ENCODE measurements at regions not wholly inside any gene's neighbourhood (a gene's known extent, or its start where the extent isn't known, plus 50 kb on each side); places are given as distances from the start of the nearest gene placed in this dataset.

DNA sequence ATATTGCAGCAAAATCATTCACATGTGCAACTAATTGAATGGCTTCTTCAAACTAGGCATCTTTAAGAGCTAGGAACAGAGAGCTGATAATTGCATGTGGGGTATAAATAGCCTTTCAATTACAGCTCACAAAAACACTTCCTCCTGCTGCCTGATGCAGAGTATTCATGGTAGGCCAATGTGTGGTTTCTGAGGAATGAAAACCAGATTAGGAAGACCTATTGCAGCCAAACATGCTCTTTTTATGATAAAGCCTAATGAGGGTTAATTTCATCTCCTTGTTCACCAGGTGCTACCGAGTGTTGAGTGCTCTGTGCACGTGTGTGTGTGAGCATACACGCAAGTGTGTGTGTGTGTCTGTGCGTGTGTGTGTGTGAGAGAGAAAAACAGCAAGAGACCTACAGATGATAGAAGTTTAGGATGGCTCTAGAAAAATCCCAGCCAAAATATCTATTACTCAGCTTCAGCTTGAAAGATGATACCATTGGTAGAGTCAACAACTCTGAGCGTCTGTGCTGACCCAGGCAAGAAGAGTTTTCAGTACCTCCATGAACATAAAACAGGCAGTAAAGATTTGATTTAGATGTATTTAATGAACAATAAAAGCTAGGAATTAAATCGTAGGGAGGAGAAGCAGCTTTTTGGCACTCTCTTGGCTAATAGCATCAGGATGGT is 448.5 kb upstream of the ANKRD30A start:
- no peak overlapping the region for H3K4me3 ChIP-seq
- no peaks in the 10 kb centered on the region for H3K36me3 ChIP-seq
- DNase-seq: no peak
- no peak for TF ChIP-seq CTCF (IDR thresholded peaks at IDR 0.05)
- no peak overlapping the region for H3K27ac ChIP-seq
- no peaks in the 10 kb centered on the region for H3K27me3 ChIP-seq
- no peaks in the 10 kb centered on the region for H3K9me3 ChIP-seq
- H3K4me1 ChIP-seq: no peaks in the 10 kb centered on the region
- ATAC-seq: no peak
- intact Hi-C loops (cut with DNase I): no loop called here

GRCh38 chr10:36676321-36676720 is 449.1 kb upstream of the ANKRD30A start:
- ATAC-seq (no peak), DNase-seq (no peak)
- H3K27me3 ChIP-seq: no peaks in the 10 kb centered on the region
- no peak for TF ChIP-seq CTCF (IDR thresholded peaks at IDR 0.05)
- no peaks in the 10 kb centered on the region for H3K4me1 ChIP-seq
- intact Hi-C loops (cut with DNase I): no loop called here
- H3K9me3 ChIP-seq: no peaks in the 10 kb centered on the region
- H3K27ac ChIP-seq: no peak overlapping the region
- no peaks in the 10 kb centered on the region for H3K36me3 ChIP-seq
- H3K4me3 ChIP-seq: no peak overlapping the region

GRCh38 chr10:36675458-36675880 is 449.9 kb upstream of the ANKRD30A start:
- Histone ChIP-seq H3K27me3 (no peaks in the 10 kb centered on the region), H3K4me3 (no peak overlapping the region), H3K4me1 (no peaks in the 10 kb centered on the region), H3K27ac (no peak overlapping the region), H3K9me3 (no peaks in the 10 kb centered on the region), H3K36me3 (no peaks in the 10 kb centered on the region)
- ATAC-seq (no peak), DNase-seq (no peak)
- TF ChIP-seq CTCF (IDR thresholded peaks at IDR 0.05): no peak
- intact Hi-C loops (cut with DNase I): no loop called here

GRCh38 chr10:36671607-36672006 is 453.8 kb upstream of the ANKRD30A start:
- no peak for ATAC-seq
- intact Hi-C loops (cut with DNase I): no loop called here

More at GRCh38 chr10:36671607-36672006, 453.8 kb upstream of the ANKRD30A start:
- no peaks in the 10 kb centered on the region for H3K36me3 ChIP-seq
- H3K9me3 ChIP-seq: peaks cover 0 to 3% of the 10 kb centered on the region in 2 donors
- no peak for DNase-seq
- H3K4me1 ChIP-seq: no peaks in the 10 kb centered on the region
- TF ChIP-seq CTCF (IDR thresholded peaks at IDR 0.05): no peak
- H3K27ac ChIP-seq: no peak overlapping the region
- H3K27me3 ChIP-seq: no peaks in the 10 kb centered on the region
- H3K4me3 ChIP-seq: no peak overlapping the region

Data from left lung (tissue), 4 donors.